ENCODE measurements at regions not wholly inside any gene's neighbourhood (a gene's known extent, or its start where the extent isn't known, plus 50 kb on each side); places are given as distances from the start of the nearest gene placed in this dataset.

DNA sequence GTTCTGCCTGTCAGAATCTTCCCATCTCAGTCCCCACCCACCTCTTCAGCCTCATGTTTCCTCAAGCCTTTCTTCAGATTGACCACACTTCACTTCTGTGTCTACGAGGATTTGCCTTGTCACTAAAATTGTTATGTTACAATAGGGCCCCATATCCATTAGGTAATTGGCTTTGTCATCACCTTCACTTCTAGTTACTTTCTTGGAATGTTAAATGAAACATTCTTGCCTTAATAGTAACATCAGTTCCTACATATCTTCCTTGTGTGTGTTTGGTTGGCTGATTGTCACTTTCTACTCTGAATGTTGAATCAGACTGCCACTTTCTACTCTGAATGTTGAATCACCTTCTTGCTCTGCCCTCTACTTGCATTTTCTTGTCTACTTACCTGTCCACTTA is 599.9 kb upstream of the NXPH2 start:
- TF ChIP-seq FOXJ3 (CRISPR knock-in tag; IDR thresholded peaks at IDR 0.05) (no peak), TAF1 (IDR thresholded peaks at IDR 0.05; ENCODE audit: control insufficient read depth, extremely low read depth, insufficient read depth, low read length, severe bottlenecking) (no peak), COPS2 (conservative IDR thresholded peaks at IDR 0.05) (no peak), SAP30 (IDR thresholded peaks at IDR 0.05; ENCODE audit: borderline replicate concordance, insufficient read depth, low read depth, low read length, poor library complexity, severe bottlenecking) (no peak), FOXK1 (CRISPR knock-in tag; IDR thresholded peaks at IDR 0.05; ENCODE audit: borderline replicate concordance) (no peak), NR3C1 (CRISPR knock-in tag; IDR thresholded peaks at IDR 0.05) (no peak)
- TF ChIP-seq, protein P1, sequence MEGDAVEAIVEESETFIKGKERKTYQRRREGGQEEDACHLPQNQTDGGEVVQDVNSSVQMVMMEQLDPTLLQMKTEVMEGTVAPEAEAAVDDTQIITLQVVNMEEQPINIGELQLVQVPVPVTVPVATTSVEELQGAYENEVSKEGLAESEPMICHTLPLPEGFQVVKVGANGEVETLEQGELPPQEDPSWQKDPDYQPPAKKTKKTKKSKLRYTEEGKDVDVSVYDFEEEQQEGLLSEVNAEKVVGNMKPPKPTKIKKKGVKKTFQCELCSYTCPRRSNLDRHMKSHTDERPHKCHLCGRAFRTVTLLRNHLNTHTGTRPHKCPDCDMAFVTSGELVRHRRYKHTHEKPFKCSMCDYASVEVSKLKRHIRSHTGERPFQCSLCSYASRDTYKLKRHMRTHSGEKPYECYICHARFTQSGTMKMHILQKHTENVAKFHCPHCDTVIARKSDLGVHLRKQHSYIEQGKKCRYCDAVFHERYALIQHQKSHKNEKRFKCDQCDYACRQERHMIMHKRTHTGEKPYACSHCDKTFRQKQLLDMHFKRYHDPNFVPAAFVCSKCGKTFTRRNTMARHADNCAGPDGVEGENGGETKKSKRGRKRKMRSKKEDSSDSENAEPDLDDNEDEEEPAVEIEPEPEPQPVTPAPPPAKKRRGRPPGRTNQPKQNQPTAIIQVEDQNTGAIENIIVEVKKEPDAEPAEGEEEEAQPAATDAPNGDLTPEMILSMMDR (IDR thresholded peaks at IDR 0.05 in 2 of 3, conservative IDR thresholded peaks at IDR 0.05 in 1 of 3; ENCODE audit: insufficient read depth in 2 of 3, low read depth in 1 of 3, low read length in 3 of 3) = no peak
